NCI-H1930 (cell line): ENCODE measurements at regions not wholly inside any gene's neighbourhood (a gene's known extent, or its start where the extent isn't known, plus 50 kb on each side); places are given as distances from the start of the nearest gene placed in this dataset.
"Not testable (repeated sequence)": the region's sequence is repeated elsewhere in the genome, so short reads cannot be mapped to it uniquely, and the experiment has no call there.

Experiments used
- DNase-seq, 2 experiments: peaks; one replicate each; lab custom pipeline; 2025; lab: John Stamatoyannopoulos, UW

- DNase-seq, result no peak
These were observed 151.5 kb upstream of the MGAT4C start for GRCh38 chr12:86407620-86408208.

GRCh38 chr12:86389949-86390348 is 133.8 kb upstream of the MGAT4C start:
- no peak for DNase-seq

GRCh38 chr12:86387591-86388145 is 131.5 kb upstream of the MGAT4C start:
- no peak for DNase-seq

GRCh38 chr12:86383759-86384158 is 127.6 kb upstream of the MGAT4C start:
- DNase-seq, result not testable (repeated sequence)

- DNase-seq, result no peak
These were observed 123.1 kb upstream of the MGAT4C start for GRCh38 chr12:86379337-86379736.

GRCh38 chr12:86376052-86376451 is 119.9 kb upstream of the MGAT4C start:
- DNase-seq, result no peak

- DNase-seq, result no peak
These were observed 117.6 kb upstream of the MGAT4C start for GRCh38 chr12:86373813-86374212.

- DNase-seq, result no peak
These were observed 110.9 kb upstream of the MGAT4C start for GRCh38 chr12:86367137-86367536.

- DNase-seq, result no peak
These were observed 93.0 kb upstream of the MGAT4C start for GRCh38 chr12:86349196-86349595.

- no peak for DNase-seq
These were observed 77.8 kb upstream of the MGAT4C start for GRCh38 chr12:86333955-86334522.

GRCh38 chr12:86331457-86331856 is 75.3 kb upstream of the MGAT4C start:
- no peak for DNase-seq

- no peak for DNase-seq
These were observed 74.8 kb upstream of the MGAT4C start for GRCh38 chr12:86331012-86331411.

- DNase-seq, result no peak
These were observed 56.0 kb upstream of the MGAT4C start for GRCh38 chr12:86312232-86312631.
